C4-2B (cell line): ENCODE measurements at regions not wholly inside any gene's neighbourhood (a gene's known extent, or its start where the extent isn't known, plus 50 kb on each side); places are given as distances from the start of the nearest gene placed in this dataset.

Experiments
- ZFX ChIP-seq: fragments of 450-650 bp; IDR thresholded peaks from 2 replicates; pipeline ENCODE4 v1.6.1; 2017
- TF ChIP-seq, protein P1 (sequence below): fragments of 450-650 bp; conservative IDR thresholded peaks from 2 replicates; pipeline ENCODE4 v1.5.1; 2017; ENCODE audit warnings: mild to moderate bottlenecking

- TF ChIP-seq, protein P1, sequence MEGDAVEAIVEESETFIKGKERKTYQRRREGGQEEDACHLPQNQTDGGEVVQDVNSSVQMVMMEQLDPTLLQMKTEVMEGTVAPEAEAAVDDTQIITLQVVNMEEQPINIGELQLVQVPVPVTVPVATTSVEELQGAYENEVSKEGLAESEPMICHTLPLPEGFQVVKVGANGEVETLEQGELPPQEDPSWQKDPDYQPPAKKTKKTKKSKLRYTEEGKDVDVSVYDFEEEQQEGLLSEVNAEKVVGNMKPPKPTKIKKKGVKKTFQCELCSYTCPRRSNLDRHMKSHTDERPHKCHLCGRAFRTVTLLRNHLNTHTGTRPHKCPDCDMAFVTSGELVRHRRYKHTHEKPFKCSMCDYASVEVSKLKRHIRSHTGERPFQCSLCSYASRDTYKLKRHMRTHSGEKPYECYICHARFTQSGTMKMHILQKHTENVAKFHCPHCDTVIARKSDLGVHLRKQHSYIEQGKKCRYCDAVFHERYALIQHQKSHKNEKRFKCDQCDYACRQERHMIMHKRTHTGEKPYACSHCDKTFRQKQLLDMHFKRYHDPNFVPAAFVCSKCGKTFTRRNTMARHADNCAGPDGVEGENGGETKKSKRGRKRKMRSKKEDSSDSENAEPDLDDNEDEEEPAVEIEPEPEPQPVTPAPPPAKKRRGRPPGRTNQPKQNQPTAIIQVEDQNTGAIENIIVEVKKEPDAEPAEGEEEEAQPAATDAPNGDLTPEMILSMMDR = no peak
- TF ChIP-seq ZFX = no peak
These were observed 86.8 kb upstream of the SH3BP4 start for GRCh38 chr2:234865040-234865439.
